GM12878 (cell line): ENCODE measurements at regions not wholly inside any gene's neighbourhood (a gene's known extent, or its start where the extent isn't known, plus 50 kb on each side); places are given as distances from the start of the nearest gene placed in this dataset.
"Not testable (repeated sequence)": the region's sequence is repeated elsewhere in the genome, so short reads cannot be mapped to it uniquely, and the experiment has no call there.

Experiments
- ATAC-seq: fragments of 200-7000 bp; cut with Tn5 transposase; 3 replicates; pipeline ENCODE4 v1.9.1; 2020; ENCODE audit warnings: mild to moderate bottlenecking, moderate library complexity
- BruUV-seq: library from RNA; stranded (reverse); fragments of 400-500 nt; replicated peaks from 2 replicates; lab custom pipeline; 2021; lab: Mats Ljungman, UMichigan
- CTCF ChIA-PET: fragments of 300-600 bp; sonication (Branson Sonifier 250); formaldehyde crosslinking; extraction: SDS; loops from one replicate; lab custom pipeline; 2021; ENCODE audit warnings: inconsistent platforms; lab: Yijun Ruan, JAX
- POLR2A ChIA-PET: fragments of 350-600 bp; formaldehyde crosslinking; extraction: SDS; loops from one replicate; lab custom pipeline; 2021; ENCODE audit warnings: inconsistent platforms; lab: Charles Lee
- RAD21 ChIA-PET: fragments of 300-600 bp; sonication (Branson Sonifier 250); formaldehyde crosslinking; loops from one replicate; lab custom pipeline; 2023; ENCODE audit warnings: antibody characterized with exemption; ENCODE audit not compliant: unreplicated experiment; lab: Charles Lee
- SMC1A ChIA-PET: fragments of 300-600 bp; sonication (Branson Sonifier 250); formaldehyde crosslinking; loops from one replicate; lab custom pipeline; 2023; ENCODE audit not compliant: unreplicated experiment, uncharacterized antibody; lab: Charles Lee
- DNase-seq: peaks from one replicate; pipeline ENCODE4 v3.0.0-alpha.2; 2011; ENCODE audit warnings: low read depth, low spot score
- FAIRE-seq: peaks from 3 replicates; lab custom pipeline; 2011; peaks lifted over from hg19 to GRCh38; lab: Jason Lieb, UNC
- H2AFZ ChIP-seq: 2 replicates; pipeline ENCODE4 v1.6.0; 2011; ENCODE audit warnings: low read depth, low read length, control low read depth; ENCODE audit not compliant: control insufficient read depth
- H3K27ac ChIP-seq: 2 replicates; pipeline ENCODE4 v1.5.1; 2011; ENCODE audit warnings: control low read depth; ENCODE audit not compliant: control insufficient read depth, insufficient read depth
- H3K27me3 ChIP-seq, 2 experiments: replicated peaks in 1 of 2; 2 replicates each; pipeline versions ENCODE4 v1.6.0 to v1.6.1; 2011; ENCODE audit warnings: low read length in 1 of 2; ENCODE audit not compliant: control insufficient read depth in 2 of 2, insufficient read depth in 2 of 2
- H3K36me3 ChIP-seq, 2 experiments: 2 replicates each; pipeline ENCODE4 v1.5.1; 2011; ENCODE audit warnings: low read length in 1 of 2; ENCODE audit not compliant: control insufficient read depth in 2 of 2, insufficient read depth in 2 of 2
- H3K4me1 ChIP-seq: 2 replicates; pipeline ENCODE4 v1.6.1; 2011; ENCODE audit warnings: mild to moderate bottlenecking, low read length, moderate library complexity, mixed read lengths; ENCODE audit not compliant: control insufficient read depth, insufficient read depth
- H3K4me2 ChIP-seq: 2 replicates; pipeline ENCODE4 v1.6.0; 2011; ENCODE audit warnings: control low read depth; ENCODE audit not compliant: control insufficient read depth, insufficient read depth
- H3K4me3 ChIP-seq: fragments of 200-600 bp; sonication (generic); 2 replicates; pipeline ENCODE4 v1.5.1; 2016
- H3K79me2 ChIP-seq: 2 replicates; pipeline ENCODE4 v1.6.0; 2011; ENCODE audit warnings: low read length; ENCODE audit not compliant: control insufficient read depth, insufficient read depth
- H3K9ac ChIP-seq: 2 replicates; pipeline ENCODE4 v1.8.0; 2011; ENCODE audit warnings: low read length, control low read depth, mixed read lengths; ENCODE audit not compliant: control insufficient read depth, insufficient read depth
- H3K9me3 ChIP-seq: replicated peaks from 3 replicates; pipeline ENCODE4 v1.5.1; 2011; ENCODE audit warnings: mild to moderate bottlenecking, low read length; ENCODE audit not compliant: control insufficient read depth, insufficient read depth
- H4K20me1 ChIP-seq: 2 replicates; pipeline ENCODE4 v1.6.0; 2011; ENCODE audit not compliant: control insufficient read depth, insufficient read depth
- CBX5 ChIP-seq: sonication (generic); IDR thresholded peaks from 2 replicates; pipeline ENCODE4 v1.6.1; 2016; ENCODE audit warnings: low read depth, moderate library complexity, mild to moderate bottlenecking, inconsistent platforms
- CTCF ChIP-seq, 3 experiments: IDR thresholded peaks in 2 of 3; conservative IDR thresholded peaks in 1 of 3; 2 replicates each; pipeline ENCODE4 v1.5.1; 2011; ENCODE audit warnings: low read depth in 3 of 3, low read length in 3 of 3, mild to moderate bottlenecking in 3 of 3, control low read depth in 2 of 3, moderate library complexity in 2 of 3, inconsistent platforms in 1 of 3, mixed read lengths in 1 of 3; ENCODE audit not compliant: control insufficient read depth in 2 of 3, insufficient read depth in 1 of 3; ENCODE audit errors: extremely low read depth in 1 of 3
- E4F1 ChIP-seq: fragments of 450-650 bp; IDR thresholded peaks from 2 replicates; pipeline ENCODE4 v1.6.1; 2018; ENCODE audit warnings: borderline replicate concordance, mild to moderate bottlenecking; ENCODE audit not compliant: partially characterized antibody
- EZH2 ChIP-seq: IDR thresholded peaks from 2 replicates; pipeline ENCODE4 v1.6.1; 2012; ENCODE audit warnings: low read depth, mild to moderate bottlenecking, control low read depth, inconsistent platforms, low read length, borderline replicate concordance; ENCODE audit not compliant: control insufficient read depth
- JUNB ChIP-seq: IDR thresholded peaks from 2 replicates; pipeline ENCODE4 v1.6.1; 2016; ENCODE audit warnings: antibody characterized with exemption, mild to moderate bottlenecking
- PKNOX1 ChIP-seq: fragments of 450-650 bp; IDR thresholded peaks from 2 replicates; pipeline ENCODE4 v1.6.1; 2016; ENCODE audit warnings: mild to moderate bottlenecking
- PML ChIP-seq: IDR thresholded peaks from 2 replicates; pipeline ENCODE4 v1.6.1; 2012; ENCODE audit warnings: low read length, inconsistent platforms
- SUPT20H ChIP-seq: IDR thresholded peaks from 2 replicates; pipeline ENCODE4 v1.6.1; 2011; ENCODE audit warnings: low read depth, mild to moderate bottlenecking, low read length, moderate library complexity, borderline replicate concordance; ENCODE audit not compliant: control insufficient read depth
- USF1 ChIP-seq: IDR thresholded peaks from 2 replicates; pipeline ENCODE4 v1.6.1; 2011; ENCODE audit warnings: borderline replicate concordance, low read depth, mild to moderate bottlenecking, moderate library complexity, mixed read lengths, low read length; ENCODE audit not compliant: insufficient read depth; ENCODE audit errors: extremely low read length
- ZNF687 ChIP-seq: fragments of 450-650 bp; IDR thresholded peaks from 2 replicates; pipeline ENCODE4 v1.6.1; 2017; ENCODE audit warnings: mild to moderate bottlenecking, moderate library complexity
- WGBS: methylation state at CpG from one replicate; pipeline ENCODE4 v1.1.6; 2016; ENCODE audit warnings: low lambda C conversion rate; ENCODE audit not compliant: insufficient replicate concordance, insufficient coverage; ENCODE audit errors: missing lambda C conversion rate; 5-methylcytosine and 5-hydroxymethylcytosine counted together
- in situ Hi-C: fragments of 300-500 bp; cut with MboI; formaldehyde crosslinking; loops from 9 replicates; pipeline ENCODE4 v1.14.3; 2018; ENCODE audit warnings: mixed read lengths
- intact Hi-C: fragments of 100-400 bp; cut with micrococcal nuclease; formaldehyde crosslinking; loops from one replicate; pipeline ENCODE4 v1.14.2; 2022; ENCODE audit not compliant: unreplicated experiment

- no peak for TF ChIP-seq USF1
- no peak for TF ChIP-seq E4F1
- TF ChIP-seq CBX5: no peak
- TF ChIP-seq ZNF687: no peak
- TF ChIP-seq SUPT20H: no peak
- no peak for TF ChIP-seq CTCF (IDR thresholded peaks at IDR 0.05 in 2 of 3, conservative IDR thresholded peaks at IDR 0.05 in 1 of 3; ENCODE audit: control insufficient read depth in 2 of 3, extremely low read depth in 1 of 3, insufficient read depth in 1 of 3, low read depth in 3 of 3, low read length in 3 of 3)
- no peak for TF ChIP-seq EZH2
- no peak for TF ChIP-seq PML
- no peak for TF ChIP-seq PKNOX1
- TF ChIP-seq JUNB: no peak
Observed at GRCh38 chr4:186871856-186872255, 148.2 kb upstream of the FAT1 start (continued).

- H4K20me1 ChIP-seq, FAIRE-seq, H3K79me2 ChIP-seq, ATAC-seq, H3K36me3 ChIP-seq, H3K4me1 ChIP-seq, RAD21 ChIA-PET, intact Hi-C loops, H3K9me3 ChIP-seq, in situ Hi-C loops, DNase-seq, BruUV-seq, H3K4me2 ChIP-seq, H3K9ac ChIP-seq, H3K27ac ChIP-seq, POLR2A ChIA-PET, H3K4me3 ChIP-seq, H3K27me3 ChIP-seq, H2AFZ ChIP-seq: not testable (repeated sequence)
- CTCF ChIA-PET: interaction anchor here (1.3 kb wide), 1 partner anchor 19 kb away, joined by 3 read pairs; no protein-coding TSS in a partner anchor
- SMC1A ChIA-PET: interaction anchor here (1.1 to 1.3 kb wide), 2 partner anchors 12 kb away, joined by 3 to 5 read pairs; no protein-coding TSS in a partner anchor
- WGBS: 0% methylated on average over 1 of the region's 1 CpG
Observed at GRCh38 chr4:186873095-186873494, 149.4 kb upstream of the FAT1 start.
